Daoy (cell line): ENCODE measurements at regions not wholly inside any gene's neighbourhood (a gene's known extent, or its start where the extent isn't known, plus 50 kb on each side); places are given as distances from the start of the nearest gene placed in this dataset.
"Not testable (repeated sequence)": the region's sequence is repeated elsewhere in the genome, so short reads cannot be mapped to it uniquely, and the experiment has no call there.

Experiments
- DNase-seq: peaks from one replicate; pipeline ENCODE4 v3.0.0-alpha.2; 2015; ENCODE audit warnings: low read depth

DNA sequence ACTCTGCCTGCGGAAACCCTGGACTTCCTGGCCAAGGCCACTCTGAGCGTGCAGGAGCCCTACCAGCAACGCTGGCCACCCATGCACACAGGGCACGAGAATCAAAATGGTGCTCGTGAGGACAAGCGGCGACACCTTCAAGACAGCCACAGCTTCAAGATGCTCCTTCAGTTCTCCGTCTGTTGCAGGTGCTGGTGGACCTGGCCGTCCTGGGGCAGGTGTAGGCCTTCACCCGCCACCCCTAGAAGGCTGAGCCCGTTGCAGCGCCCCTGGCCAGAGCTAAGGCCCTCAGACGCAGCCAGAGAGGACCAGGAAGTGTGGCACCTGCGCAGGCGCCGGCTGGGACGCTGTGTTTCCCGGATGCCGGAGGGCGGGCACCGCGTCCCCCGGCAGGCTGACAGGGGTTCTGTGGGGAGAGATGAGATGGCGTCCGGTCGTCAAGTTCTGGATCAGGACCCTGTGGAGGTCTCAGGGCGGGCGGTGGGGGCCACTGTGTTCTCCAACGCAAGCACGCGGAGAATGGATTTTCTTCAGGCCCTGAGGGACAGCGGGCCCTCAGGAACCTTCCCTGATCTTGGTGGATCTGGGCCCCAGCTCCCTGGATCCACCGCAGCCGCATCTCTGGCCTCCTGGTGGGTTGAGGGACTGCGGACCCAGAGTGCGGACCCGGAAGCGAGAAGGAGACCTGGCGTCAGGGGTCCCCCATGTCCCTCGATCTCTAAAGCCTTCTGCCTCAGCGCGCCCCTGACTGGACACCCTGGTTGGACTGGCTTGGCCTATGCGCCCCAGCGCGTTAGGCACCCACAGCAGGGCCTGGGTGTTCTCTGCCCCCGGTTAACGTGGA lies 1770.8 kb upstream of the CDH9 start:
- DNase-seq = peak; percentile 11

DNA sequence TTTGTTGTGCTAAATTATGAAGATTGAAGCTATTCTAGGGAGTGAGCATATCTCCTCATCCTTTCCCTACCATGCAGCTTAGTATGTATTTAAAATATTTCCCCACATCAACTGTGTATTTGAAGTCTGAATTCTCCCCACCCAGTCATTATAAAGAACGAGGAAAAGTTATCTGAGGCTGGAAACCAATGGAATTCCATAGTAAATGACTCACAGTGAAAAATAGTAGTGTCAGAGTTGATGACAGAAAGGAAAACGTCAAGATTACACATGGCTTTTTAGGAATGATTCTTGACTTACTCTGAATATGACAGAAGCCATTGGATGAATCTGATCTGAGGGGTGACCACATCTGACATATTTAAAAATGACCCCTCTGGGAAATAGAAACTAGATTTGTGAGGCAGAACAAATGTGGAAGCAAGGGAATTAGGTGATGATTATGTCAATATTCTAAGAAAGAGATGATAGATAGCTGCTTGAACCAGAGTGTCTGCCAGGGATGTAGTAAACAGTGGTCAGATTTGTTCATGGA lies 1768.9 kb upstream of the CDH9 start:
- no peak for DNase-seq

DNA sequence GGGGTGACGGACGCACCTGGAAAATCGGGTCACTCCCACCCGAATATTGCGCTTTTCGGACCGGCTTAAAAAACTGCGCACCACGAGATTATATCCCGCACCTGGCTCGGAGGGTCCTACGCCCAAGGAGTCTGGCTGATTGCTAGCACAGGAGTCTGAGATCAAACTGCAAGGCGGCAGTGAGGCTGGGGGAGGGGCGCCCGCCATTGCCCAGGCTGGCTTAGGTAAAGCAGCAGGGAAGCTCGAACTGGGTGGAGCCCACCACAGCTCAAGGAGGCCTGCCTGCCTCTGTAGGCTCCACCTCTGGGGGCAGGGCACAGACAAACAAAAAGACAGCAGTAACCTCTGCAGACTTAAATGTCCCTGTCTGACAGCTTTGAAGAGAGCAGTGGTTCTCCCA lies 1760.6 kb upstream of the CDH9 start:
- not testable (repeated sequence) for DNase-seq

DNA sequence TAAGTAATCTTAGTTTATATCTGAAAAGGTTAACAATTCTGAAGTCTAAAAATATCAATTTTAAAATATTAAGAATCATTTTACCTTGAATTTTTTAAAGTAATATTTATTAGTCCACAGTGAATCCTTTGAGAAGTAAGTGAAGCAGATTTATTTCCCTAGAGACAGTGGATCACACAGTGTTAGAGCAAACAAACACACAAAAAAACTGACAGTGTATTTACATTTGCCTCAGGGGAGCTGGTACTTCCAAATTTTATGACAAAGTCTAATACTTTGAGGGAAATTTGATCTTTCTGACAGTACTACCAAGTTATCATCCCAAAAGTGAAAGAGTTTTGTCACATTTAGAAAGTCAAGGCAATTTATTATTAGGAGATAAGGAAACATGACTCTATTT lies 1750.6 kb upstream of the CDH9 start:
- no peak for DNase-seq

DNA sequence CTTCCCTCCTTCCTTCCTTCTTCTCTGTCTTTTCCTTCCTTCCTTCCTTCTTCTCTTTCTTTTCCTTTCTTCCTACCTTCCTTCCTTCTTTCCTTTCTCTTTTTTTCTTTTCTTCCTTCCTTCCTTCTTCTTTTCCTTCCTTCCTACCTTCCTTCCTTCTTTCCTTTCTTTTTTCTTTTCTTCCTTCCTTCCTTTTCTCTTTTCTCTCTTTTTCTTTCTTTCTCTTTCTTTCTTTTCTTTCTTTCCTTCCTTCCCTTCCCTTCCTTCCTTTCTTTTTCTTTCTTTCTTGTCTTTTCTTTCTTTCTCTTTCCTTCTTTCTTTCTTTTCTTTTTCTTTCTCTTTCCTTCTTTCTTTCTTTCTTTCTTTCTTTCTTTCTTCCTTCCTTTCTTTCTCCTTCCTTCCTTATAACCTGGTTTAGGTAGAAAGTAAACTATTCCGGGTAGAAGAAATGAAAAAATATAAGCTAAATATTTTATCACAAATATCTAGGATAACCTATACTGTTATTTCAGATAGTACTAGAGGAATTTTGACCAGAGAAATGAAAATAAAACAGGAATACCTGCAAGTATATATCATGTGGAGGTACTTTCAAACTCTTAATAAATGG lies 1741.8 kb upstream of the CDH9 start:
- DNase-seq = no peak

DNA sequence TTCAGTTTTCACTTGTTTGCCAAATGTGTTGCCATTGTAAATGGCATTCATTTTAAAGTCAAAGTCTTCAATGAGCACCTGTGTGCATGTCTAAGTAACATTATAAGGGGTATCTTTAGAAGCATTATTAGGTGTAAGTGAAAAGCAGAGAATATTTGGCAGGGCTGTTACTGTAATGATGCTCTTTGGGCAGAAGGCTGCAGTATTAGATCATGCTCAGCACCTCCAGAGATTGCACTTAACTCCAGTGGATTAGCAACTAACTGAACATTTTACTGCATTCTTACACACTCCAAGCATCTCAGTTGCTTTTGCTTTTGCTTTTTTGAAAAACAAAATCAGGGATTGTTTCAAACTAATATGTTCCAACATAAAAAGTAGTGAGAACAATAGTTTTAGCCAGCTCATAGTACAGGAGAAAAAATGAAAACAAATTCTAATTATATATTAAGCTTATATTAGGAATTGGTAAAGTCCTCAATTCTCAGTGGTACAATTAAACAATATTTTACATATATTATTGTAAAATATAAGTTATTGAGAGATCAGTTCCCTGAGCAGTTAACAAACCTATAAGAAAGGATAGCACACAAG lies 1740.9 kb upstream of the CDH9 start:
- no peak for DNase-seq

DNA sequence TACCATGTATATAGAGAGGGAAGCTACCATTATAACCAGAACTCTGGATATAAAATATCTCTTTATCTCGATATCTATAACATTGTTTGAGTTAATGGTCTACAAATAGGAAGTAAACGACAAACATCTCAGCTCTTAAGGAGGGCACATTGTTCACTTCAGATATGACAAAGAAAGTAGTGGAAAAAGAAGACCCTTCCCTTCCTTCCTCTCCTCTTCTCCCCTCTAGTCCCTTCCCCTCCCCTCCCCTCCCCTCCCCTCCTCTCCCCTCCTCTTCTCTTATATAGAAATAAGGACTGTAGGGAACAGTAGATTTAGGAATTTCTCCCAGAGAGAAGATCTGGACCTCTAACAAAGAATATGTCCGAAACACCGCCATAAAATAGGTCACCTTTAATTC lies 1731.9 kb upstream of the CDH9 start:
- DNase-seq = no peak

DNA sequence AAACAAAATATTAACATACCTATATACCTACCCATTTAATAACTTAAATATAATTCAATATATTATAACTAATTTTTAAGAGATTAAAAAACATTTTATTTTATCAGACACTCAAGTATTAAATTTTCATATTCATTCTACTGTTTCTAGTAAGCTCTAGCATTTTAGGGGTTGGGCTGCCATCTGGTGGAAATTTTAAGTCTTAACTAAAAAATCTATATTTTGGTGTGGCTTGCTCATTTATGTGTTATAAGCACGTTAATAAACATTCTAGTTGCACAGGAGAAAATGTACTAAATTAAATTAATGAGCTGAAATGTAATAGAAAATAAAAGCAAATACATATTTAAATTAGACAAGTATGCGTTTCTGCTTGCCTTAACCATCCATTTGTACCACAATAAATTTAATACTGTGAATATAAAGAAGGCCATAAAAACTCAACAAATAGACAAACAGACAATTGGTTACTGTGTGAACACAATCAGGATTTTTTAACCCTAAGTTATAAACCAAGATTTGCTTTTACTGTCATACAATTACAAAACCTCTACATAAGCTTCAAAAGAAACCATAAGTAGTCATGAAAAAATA lies 1728.3 kb upstream of the CDH9 start:
- peak; percentile 4 for DNase-seq

DNA sequence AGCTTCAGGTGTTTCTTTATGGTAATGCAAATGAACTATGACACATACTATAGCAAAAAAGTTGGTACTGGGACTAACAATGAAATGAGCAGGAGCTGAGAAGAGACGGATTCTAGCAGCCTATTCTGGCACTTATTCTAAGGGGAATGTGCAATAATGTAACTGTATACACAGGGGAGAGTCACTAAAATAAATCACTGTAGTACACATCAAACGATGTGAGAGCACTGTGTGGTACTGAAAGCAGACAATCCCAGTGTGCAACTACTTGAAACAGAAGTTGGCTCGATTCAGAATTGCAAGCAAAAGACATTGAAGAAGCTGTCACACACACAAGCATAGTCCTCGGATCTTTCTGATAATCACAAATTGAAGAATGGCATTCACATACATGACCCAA lies 1713.0 kb upstream of the CDH9 start:
- DNase-seq = no peak

DNA sequence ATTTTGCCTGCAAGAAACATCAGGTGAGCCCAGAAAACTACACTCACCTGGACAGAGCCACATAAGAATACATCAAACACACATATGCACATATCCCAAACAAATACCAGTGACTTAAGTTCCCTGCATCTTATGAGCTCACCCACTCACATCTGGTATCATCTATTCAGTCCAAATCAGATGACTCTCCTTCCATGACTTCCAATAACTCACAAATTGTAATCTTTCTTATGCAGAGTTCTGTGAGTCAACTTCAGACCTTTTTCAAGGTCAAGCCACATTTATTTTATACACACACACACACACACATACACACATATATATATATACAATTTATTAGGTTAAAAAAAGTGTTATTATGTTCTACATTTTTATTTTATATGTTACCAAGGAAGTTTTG lies 1711.9 kb upstream of the CDH9 start:
- no peak for DNase-seq

DNA sequence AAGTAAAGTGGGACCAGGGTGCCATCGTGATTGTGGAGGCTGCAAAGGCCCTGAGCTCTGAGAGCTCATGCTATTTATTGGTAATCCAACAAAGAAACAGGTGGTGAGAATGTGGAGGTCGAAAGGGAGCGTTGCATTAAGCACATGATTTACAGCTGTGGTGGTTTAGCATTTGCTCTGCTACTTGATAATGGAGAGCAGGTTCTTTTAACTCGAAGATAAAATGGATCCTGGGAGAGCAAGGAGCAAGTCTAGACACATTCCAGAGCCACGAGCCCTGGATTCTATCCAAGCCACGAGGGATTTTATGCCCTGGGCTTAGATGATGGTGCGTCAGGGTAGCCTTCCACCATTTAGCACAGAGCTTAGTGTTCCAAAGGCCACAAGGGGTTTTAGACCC lies 1710.1 kb upstream of the CDH9 start:
- DNase-seq = no peak

DNA sequence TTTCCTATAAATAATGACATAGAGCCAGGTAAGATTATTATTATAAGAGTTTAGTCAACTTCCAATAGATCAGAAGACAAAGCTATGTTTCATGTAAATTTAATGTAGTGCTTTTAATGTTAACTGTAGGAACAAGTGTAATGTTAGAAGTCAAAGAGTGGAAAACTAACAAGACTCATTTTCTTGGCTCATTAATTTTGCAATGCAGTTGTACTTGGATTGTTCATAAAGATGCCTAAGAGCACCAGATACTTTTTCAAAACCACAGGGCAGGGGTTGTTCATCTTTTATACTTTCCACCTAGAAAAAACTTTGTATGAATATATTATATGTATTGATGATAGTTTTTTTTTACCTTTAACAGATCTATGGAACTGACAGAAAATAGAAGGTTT lies 1705.3 kb upstream of the CDH9 start:
- no peak for DNase-seq

DNA sequence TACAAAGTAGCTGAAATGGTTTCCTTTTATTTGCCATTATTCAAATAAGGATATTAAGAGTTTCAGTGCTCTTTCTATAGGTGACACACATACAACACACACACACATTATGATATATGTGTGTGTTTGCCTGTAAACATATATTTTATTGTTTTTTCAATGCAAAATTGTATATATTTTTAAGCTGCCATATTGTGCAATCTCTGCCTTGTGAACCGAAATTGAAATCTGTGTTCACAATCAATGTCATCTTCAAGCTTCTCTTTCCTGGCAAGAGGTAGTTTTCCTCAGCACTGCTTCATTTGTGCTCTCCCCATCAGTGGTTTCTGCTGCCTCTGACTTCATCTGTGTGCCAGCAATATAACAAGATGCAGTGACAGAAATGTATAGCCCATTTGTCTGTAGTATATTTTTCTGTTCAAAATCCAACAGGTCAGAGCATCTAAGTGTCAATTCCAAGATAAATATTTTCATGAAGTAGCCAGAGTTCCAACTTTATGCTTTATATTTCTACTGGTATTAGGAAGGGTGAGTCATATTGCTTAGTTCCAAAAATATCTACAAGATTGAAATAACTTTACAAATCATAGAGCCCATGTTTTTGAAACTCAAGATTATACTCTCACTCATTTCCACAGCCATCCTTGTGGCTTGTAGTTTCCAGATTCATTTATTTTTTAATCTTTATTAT lies 1704.8 kb upstream of the CDH9 start:
- no peak for DNase-seq

DNA sequence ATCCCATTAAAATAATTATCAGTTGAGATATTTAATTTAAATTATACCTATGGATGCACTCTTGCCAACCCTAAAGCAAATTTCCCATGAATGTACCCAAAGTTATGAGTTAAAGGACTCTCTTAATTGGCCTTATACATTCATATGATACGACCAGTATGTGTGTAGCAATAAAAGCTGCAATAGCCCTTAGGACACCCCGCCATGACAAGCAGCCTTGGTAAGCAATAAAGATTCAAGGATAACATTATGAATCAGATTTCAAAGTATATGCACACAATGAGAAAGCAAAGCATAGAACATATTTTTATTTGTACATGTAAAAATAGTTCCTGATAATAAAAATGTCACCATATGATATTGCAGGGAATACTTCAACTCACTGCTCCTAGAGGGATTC lies 1699.3 kb upstream of the CDH9 start:
- DNase-seq = no peak

DNA sequence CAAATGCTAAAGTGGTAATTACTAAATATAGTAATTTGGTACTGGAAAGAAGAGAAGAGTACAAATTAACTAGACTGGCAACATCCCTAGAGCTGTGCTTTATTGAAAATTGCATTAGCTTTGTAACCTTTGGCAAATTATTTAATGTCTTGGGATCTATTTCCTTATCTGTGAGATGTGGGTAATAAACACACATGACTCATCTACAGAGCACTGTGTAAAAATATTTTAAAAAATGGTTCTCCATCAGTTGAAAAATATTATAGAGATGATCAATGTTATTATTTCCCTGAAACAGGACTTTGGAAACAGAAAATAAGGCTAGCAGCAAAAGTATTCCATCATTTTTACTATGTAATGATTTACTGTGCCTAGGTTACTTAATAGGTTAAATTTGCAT lies 1698.8 kb upstream of the CDH9 start:
- DNase-seq = no peak

DNA sequence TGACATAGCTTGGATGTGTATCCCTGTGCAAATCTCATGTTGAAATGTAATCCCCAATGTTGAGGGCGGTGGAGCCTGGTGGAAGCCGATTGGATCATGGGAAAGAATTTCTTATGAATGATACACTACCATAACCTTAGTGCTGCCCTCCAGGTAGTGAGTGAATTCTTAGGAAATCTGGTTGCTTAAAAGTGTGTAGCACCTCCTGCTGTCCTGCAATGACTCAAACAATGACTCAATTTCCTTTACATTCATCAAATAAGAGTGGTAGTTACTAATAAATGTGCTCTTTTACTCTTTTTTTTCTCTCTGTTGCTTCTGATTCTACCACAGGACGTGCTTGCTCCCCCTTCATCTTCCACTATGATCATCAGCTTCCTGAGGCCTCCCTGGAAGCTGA lies 1696.0 kb upstream of the CDH9 start:
- no peak for DNase-seq

DNA sequence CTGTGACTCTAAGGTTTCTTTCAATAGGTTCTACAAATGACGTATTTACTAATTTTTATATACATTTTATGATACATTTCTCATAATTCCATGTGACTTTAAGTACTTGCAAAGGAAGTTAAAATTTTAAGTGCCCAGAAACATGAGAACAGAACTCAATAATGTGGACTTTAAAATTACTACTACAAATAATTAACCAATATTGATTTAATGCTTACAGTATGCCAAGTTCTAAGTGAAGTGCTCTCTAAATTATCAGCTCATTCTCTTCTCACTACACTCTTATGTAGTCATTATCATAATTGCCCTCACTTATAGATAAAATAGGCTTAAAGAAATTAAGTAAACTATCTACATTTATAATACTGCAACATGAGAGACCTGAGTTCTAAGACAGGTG lies 1690.7 kb upstream of the CDH9 start:
- DNase-seq = no peak

DNA sequence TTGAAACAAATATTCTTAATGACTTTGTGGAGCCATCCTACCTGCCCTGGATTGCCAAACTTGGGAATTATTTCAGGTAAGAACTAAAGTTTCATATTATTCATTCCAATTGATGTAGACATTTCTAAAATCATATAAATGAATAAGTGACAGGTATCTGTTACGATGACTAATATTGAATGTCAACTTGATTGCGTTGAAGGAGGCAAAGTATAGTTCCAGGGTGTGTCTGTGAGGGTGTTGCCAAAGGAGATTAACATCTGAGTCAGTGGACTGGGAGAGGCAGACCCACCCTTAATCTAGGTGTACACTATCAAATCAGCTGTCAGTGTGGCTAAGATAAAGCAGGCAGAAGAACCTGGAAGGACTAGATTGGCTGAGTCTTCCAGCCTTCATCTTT lies 1688.4 kb upstream of the CDH9 start:
- no peak for DNase-seq

DNA sequence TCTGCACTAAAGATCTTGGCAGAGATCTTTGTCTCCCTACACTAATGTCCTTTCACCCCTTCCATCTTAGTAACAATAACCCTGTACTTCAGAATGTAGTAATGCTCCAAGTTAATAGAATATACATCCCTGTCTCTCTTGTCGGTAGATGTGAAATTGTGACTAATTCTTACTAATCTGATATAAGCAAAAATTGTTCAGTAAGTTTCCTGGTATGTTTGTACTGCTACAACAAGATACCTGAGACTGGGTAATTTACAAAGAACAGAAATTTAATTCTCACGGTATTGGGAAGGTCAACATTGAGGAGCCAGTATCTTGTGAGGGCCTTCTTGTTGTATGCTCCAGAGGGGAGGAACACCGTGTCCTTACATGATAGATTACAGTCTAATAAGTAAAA lies 1686.6 kb upstream of the CDH9 start:
- no peak for DNase-seq

DNA sequence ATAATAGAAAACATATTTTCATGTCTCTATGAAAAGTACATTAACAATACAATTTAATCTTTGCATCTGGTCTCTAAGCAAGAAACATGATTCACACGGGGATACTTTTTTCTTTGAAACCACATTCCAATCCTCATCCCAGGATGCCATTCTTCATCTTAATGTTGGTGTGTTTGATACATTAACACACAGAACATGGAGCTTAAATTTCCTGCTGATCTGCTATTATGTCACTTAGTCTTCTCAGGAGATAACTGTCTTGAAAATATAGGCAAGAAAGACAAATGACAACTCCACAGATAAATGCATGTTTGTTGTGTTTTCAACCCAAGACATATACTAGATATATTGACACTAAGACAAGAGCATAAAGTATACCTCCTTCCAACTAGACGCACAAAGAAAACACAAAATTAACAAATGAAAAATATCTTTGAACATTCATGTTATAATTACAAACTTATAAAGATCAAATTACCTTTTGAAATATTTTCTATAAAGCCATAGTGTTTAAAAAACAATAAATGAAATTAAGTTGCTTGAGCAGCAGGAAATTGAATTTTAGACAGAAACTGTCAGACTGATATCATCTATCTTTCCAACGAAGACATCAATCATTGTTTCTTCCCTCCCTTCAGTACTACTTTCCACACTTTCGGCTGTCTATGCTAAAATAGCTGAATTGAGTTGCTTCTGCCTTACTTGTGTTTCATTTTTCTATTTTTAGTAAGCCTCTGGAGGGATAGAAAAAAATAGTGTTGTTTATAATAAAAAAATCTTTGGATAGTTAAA lies 1676.7 kb upstream of the CDH9 start:
- DNase-seq = no peak

DNA sequence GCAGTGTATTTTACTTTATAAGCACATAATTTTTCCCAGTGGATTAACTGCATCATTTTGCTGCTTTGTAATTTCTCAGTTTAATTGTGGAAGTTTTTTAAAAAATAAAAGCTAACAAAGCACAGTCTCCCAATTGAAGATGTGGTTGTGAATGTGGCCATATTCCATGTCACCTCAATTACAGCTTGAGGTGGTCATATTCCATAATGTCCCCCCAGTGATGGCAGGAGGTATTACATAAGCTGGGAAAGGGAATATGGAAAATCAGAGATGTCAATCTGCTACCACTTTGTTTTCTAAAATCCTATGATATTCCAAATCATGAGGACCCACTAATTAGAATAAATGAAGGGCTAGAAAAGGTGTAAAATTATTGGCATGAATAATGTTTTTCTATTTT lies 1672.0 kb upstream of the CDH9 start:
- DNase-seq = no peak
